Karpas-422 (cell line): ENCODE measurements at regions not wholly inside any gene's neighbourhood (a gene's known extent, or its start where the extent isn't known, plus 50 kb on each side); places are given as distances from the start of the nearest gene placed in this dataset.

Source experiments
- DNase-seq: peaks from one replicate; pipeline ENCODE4 v3.0.0-alpha.2; 2015
- H2AFZ ChIP-seq: fragments of 200-600 bp; sonication (generic); 2 replicates; pipeline ENCODE4 v1.6.1; 2014; ENCODE audit warnings: antibody characterized with exemption, low read length, mixed read lengths
- H3K27ac ChIP-seq: fragments of 200-600 bp; sonication (generic); 2 replicates; pipeline ENCODE4 v1.5.1; 2014; ENCODE audit warnings: mild to moderate bottlenecking, low read length, moderate library complexity
- H3K27me3 ChIP-seq: fragments of 200-600 bp; sonication (generic); 2 replicates; pipeline ENCODE4 v1.6.1; 2014; ENCODE audit warnings: low read length, mixed read lengths
- H3K36me3 ChIP-seq: fragments of 200-600 bp; sonication (generic); 2 replicates; pipeline ENCODE4 v1.6.1; 2014; ENCODE audit warnings: low read length, mixed read lengths; ENCODE audit not compliant: insufficient read depth
- H3K4me1 ChIP-seq: fragments of 200-600 bp; sonication (generic); 2 replicates; pipeline ENCODE4 v1.6.1; 2014; ENCODE audit warnings: mild to moderate bottlenecking, low read length, mixed read lengths
- H3K4me2 ChIP-seq: fragments of 200-600 bp; sonication (generic); 2 replicates; pipeline ENCODE4 v1.6.1; 2014; ENCODE audit warnings: low read length, low read depth, mild to moderate bottlenecking; ENCODE audit not compliant: poor library complexity, severe bottlenecking
- H3K4me3 ChIP-seq: fragments of 200-600 bp; sonication (generic); 2 replicates; pipeline ENCODE4 v1.5.1; 2014; ENCODE audit warnings: mild to moderate bottlenecking, antibody characterized with exemption, low read length, mixed read lengths
- H3K79me2 ChIP-seq: fragments of 200-600 bp; sonication (generic); 2 replicates; pipeline ENCODE4 v1.6.1; 2014; ENCODE audit warnings: mild to moderate bottlenecking, low read length, mixed read lengths
- H3K9ac ChIP-seq: fragments of 200-600 bp; sonication (generic); 2 replicates; pipeline ENCODE4 v1.6.0; 2014; ENCODE audit warnings: low read length
- H3K9me2 ChIP-seq: fragments of 200-600 bp; sonication (generic), shearing (Covaris generic); replicated peaks from 2 replicates; pipeline ENCODE4 v1.6.0; 2014; ENCODE audit warnings: mild to moderate bottlenecking, low read length, moderate library complexity; ENCODE audit not compliant: insufficient read depth
- H3K9me3 ChIP-seq: fragments of 300-700, 200-600 bp; sonication (generic); 2 replicates; pipeline ENCODE4 v1.6.1; 2014; ENCODE audit warnings: low read length, mixed read lengths
- H4K20me1 ChIP-seq: fragments of 200-600 bp; sonication (generic); 2 replicates; pipeline ENCODE4 v1.6.1; 2014; ENCODE audit warnings: mild to moderate bottlenecking, antibody characterized with exemption, low read length, low read depth; ENCODE audit not compliant: insufficient read depth

GRCh38 chr18:56315363-56315762, 323.0 kb downstream of the TXNL1 start:
- H3K4me1 ChIP-seq: peaks cover 5% of the 10 kb centered on the region; the same call in 1 of the 2 replicates
- H3K9me2 ChIP-seq: no peaks in the 10 kb centered on the region
- H3K4me2 ChIP-seq: no peak overlapping the region
- no peaks in the 10 kb centered on the region for H3K79me2 ChIP-seq
- H3K27ac ChIP-seq: no peak overlapping the region
- H3K27me3 ChIP-seq: no peaks in the 10 kb centered on the region
- H4K20me1 ChIP-seq: no peaks in the 10 kb centered on the region
- H3K36me3 ChIP-seq: no peaks in the 10 kb centered on the region
- H2AFZ ChIP-seq: no peak overlapping the region
- H3K9me3 ChIP-seq: no peaks in the 10 kb centered on the region
- DNase-seq: no peak
- H3K9ac ChIP-seq: no peak overlapping the region
- H3K4me3 ChIP-seq: no peak overlapping the region

- no peaks in the 10 kb centered on the region for H3K27me3 ChIP-seq
- no peaks in the 10 kb centered on the region for H3K9me3 ChIP-seq
- H3K27ac ChIP-seq: no peak overlapping the region
- no peak overlapping the region for H3K4me3 ChIP-seq
- H2AFZ ChIP-seq: no peak overlapping the region
- no peaks in the 10 kb centered on the region for H4K20me1 ChIP-seq
- no peaks in the 10 kb centered on the region for H3K79me2 ChIP-seq
- no peaks in the 10 kb centered on the region for H3K4me1 ChIP-seq
- no peak for DNase-seq
- H3K9ac ChIP-seq: no peak overlapping the region
- H3K9me2 ChIP-seq: no peaks in the 10 kb centered on the region
- H3K36me3 ChIP-seq: no peaks in the 10 kb centered on the region
- H3K4me2 ChIP-seq: no peak overlapping the region
These were observed 324.0 kb downstream of the TXNL1 start for GRCh38 chr18:56314396-56314795.

- Histone ChIP-seq H3K27ac (no peak overlapping the region), H3K36me3 (no peaks in the 10 kb centered on the region), H3K4me2 (no peak overlapping the region), H3K4me1 (no peaks in the 10 kb centered on the region), H3K9me3 (no peaks in the 10 kb centered on the region), H3K9me2 (no peaks in the 10 kb centered on the region), H2AFZ (no peak overlapping the region), H3K79me2 (no peaks in the 10 kb centered on the region), H3K9ac (no peak overlapping the region), H3K4me3 (no peak overlapping the region), H4K20me1 (no peaks in the 10 kb centered on the region), H3K27me3 (no peaks in the 10 kb centered on the region)
- no peak for DNase-seq
These were observed 325.6 kb downstream of the TXNL1 start for GRCh38 chr18:56312551-56313335.

GRCh38 chr18:56309104-56309503, 329.3 kb downstream of the TXNL1 start:
- Histone ChIP-seq H3K36me3 (no peaks in the 10 kb centered on the region), H3K27ac (no peak overlapping the region), H3K79me2 (no peaks in the 10 kb centered on the region), H3K4me1 (no peaks in the 10 kb centered on the region), H2AFZ (no peak overlapping the region), H3K4me3 (no peak overlapping the region), H3K27me3 (no peaks in the 10 kb centered on the region), H3K4me2 (no peak overlapping the region), H4K20me1 (no peaks in the 10 kb centered on the region), H3K9ac (no peak overlapping the region), H3K9me3 (no peaks in the 10 kb centered on the region), H3K9me2 (no peaks in the 10 kb centered on the region)
- DNase-seq: no peak

GRCh38 chr18:56307354-56308170, 330.8 kb downstream of the TXNL1 start:
- no peaks in the 10 kb centered on the region for H3K4me1 ChIP-seq
- no peaks in the 10 kb centered on the region for H3K9me2 ChIP-seq
- no peak overlapping the region for H3K4me3 ChIP-seq
- no peaks in the 10 kb centered on the region for H3K27me3 ChIP-seq
- DNase-seq: no peak
- H3K27ac ChIP-seq: no peak overlapping the region
- H3K9ac ChIP-seq: no peak overlapping the region
- H3K79me2 ChIP-seq: no peaks in the 10 kb centered on the region
- H4K20me1 ChIP-seq: no peaks in the 10 kb centered on the region
- no peak overlapping the region for H2AFZ ChIP-seq
- no peaks in the 10 kb centered on the region for H3K9me3 ChIP-seq
- H3K36me3 ChIP-seq: no peaks in the 10 kb centered on the region
- H3K4me2 ChIP-seq: no peak overlapping the region

- Histone ChIP-seq H4K20me1 (no peaks in the 10 kb centered on the region), H3K27me3 (no peaks in the 10 kb centered on the region), H3K36me3 (no peaks in the 10 kb centered on the region), H3K4me3 (no peak overlapping the region), H3K79me2 (no peaks in the 10 kb centered on the region), H3K27ac (no peak overlapping the region), H3K9me2 (no peaks in the 10 kb centered on the region), H2AFZ (no peak overlapping the region), H3K9ac (no peak overlapping the region), H3K9me3 (no peaks in the 10 kb centered on the region), H3K4me2 (no peak overlapping the region), H3K4me1 (no peaks in the 10 kb centered on the region)
- no peak for DNase-seq
These were observed 331.6 kb downstream of the TXNL1 start for GRCh38 chr18:56306797-56307196.

GRCh38 chr18:56305583-56305982, 332.8 kb downstream of the TXNL1 start:
- no peak overlapping the region for H3K4me3 ChIP-seq
- no peak overlapping the region for H3K27ac ChIP-seq
- no peaks in the 10 kb centered on the region for H3K36me3 ChIP-seq
- H3K9me3 ChIP-seq: no peaks in the 10 kb centered on the region
- no peaks in the 10 kb centered on the region for H3K4me1 ChIP-seq
- H3K9me2 ChIP-seq: no peaks in the 10 kb centered on the region
- no peaks in the 10 kb centered on the region for H4K20me1 ChIP-seq
- no peak for DNase-seq
- H2AFZ ChIP-seq: no peak overlapping the region
- no peaks in the 10 kb centered on the region for H3K79me2 ChIP-seq
- H3K9ac ChIP-seq: no peak overlapping the region
- H3K27me3 ChIP-seq: no peaks in the 10 kb centered on the region
- no peak overlapping the region for H3K4me2 ChIP-seq

GRCh38 chr18:56302156-56302555, 336.2 kb downstream of the TXNL1 start:
- Histone ChIP-seq H3K9me2 (no peaks in the 10 kb centered on the region), H3K4me3 (no peak overlapping the region), H3K9me3 (no peaks in the 10 kb centered on the region), H3K36me3 (no peaks in the 10 kb centered on the region), H3K9ac (no peak overlapping the region), H3K4me2 (no peak overlapping the region), H3K79me2 (no peaks in the 10 kb centered on the region), H2AFZ (no peak overlapping the region), H3K4me1 (no peaks in the 10 kb centered on the region), H4K20me1 (no peaks in the 10 kb centered on the region), H3K27ac (no peak overlapping the region), H3K27me3 (no peaks in the 10 kb centered on the region)
- DNase-seq: no peak
